ENCODE measurements at regions not wholly inside any gene's neighbourhood (a gene's known extent, or its start where the extent isn't known, plus 50 kb on each side); places are given as distances from the start of the nearest gene placed in this dataset.

- TF ChIP-seq CTCF (IDR thresholded peaks at IDR 0.05; ENCODE audit: borderline replicate concordance, control extremely low read depth, extremely low read depth, insufficient read depth, missing control alignments), result no peak
- in situ Hi-C loops (cut with MboI; ENCODE audit: low sequenced_read_pairs, unreplicated experiment), result no loop called here
- DNase-seq (ENCODE audit: low spot score), result no peak
Observed at GRCh38 chr20:17873410-17874270, 95.0 kb downstream of the SNX5 start.

- in situ Hi-C loops (cut with MboI; ENCODE audit: low sequenced_read_pairs, unreplicated experiment), result no loop called here
- no peak for DNase-seq (ENCODE audit: low spot score)
- TF ChIP-seq CTCF (IDR thresholded peaks at IDR 0.05; ENCODE audit: borderline replicate concordance, control extremely low read depth, extremely low read depth, insufficient read depth, missing control alignments), result no peak
Observed at GRCh38 chr20:17872959-17873358, 95.6 kb downstream of the SNX5 start.

- TF ChIP-seq CTCF (IDR thresholded peaks at IDR 0.05; ENCODE audit: borderline replicate concordance, control extremely low read depth, extremely low read depth, insufficient read depth, missing control alignments), result no peak
- DNase-seq (ENCODE audit: low spot score), result no peak
- in situ Hi-C loops (cut with MboI; ENCODE audit: low sequenced_read_pairs, unreplicated experiment), result no loop called here
Observed at GRCh38 chr20:17872434-17872833, 96.2 kb downstream of the SNX5 start.

- TF ChIP-seq CTCF (IDR thresholded peaks at IDR 0.05; ENCODE audit: borderline replicate concordance, control extremely low read depth, extremely low read depth, insufficient read depth, missing control alignments), result no peak
- DNase-seq (ENCODE audit: low spot score), result no peak
- in situ Hi-C loops (cut with MboI; ENCODE audit: low sequenced_read_pairs, unreplicated experiment), result no loop called here
Observed at GRCh38 chr20:17871886-17872285, 96.7 kb downstream of the SNX5 start.

- no peak for TF ChIP-seq CTCF (IDR thresholded peaks at IDR 0.05; ENCODE audit: borderline replicate concordance, control extremely low read depth, extremely low read depth, insufficient read depth, missing control alignments)
- in situ Hi-C loops (cut with MboI; ENCODE audit: low sequenced_read_pairs, unreplicated experiment), result no loop called here
- DNase-seq (ENCODE audit: low spot score), result no peak
Observed at GRCh38 chr20:17871181-17871580, 97.4 kb downstream of the SNX5 start.

GRCh38 chr20:17870086-17870740 is 98.4 kb downstream of the SNX5 start:
- in situ Hi-C loops (cut with MboI; ENCODE audit: low sequenced_read_pairs, unreplicated experiment), result no loop called here
- no peak for DNase-seq (ENCODE audit: low spot score)
- no peak for TF ChIP-seq CTCF (IDR thresholded peaks at IDR 0.05; ENCODE audit: borderline replicate concordance, control extremely low read depth, extremely low read depth, insufficient read depth, missing control alignments)
